ENCODE measurements at regions not wholly inside any gene's neighbourhood (a gene's known extent, or its start where the extent isn't known, plus 50 kb on each side); places are given as distances from the start of the nearest gene placed in this dataset.

- Histone ChIP-seq H3K27me3 (no peaks in the 10 kb centered on the region), H3K4me3 (no peak overlapping the region), H3K4me1 (no peaks in the 10 kb centered on the region), H3K36me3 (no peaks in the 10 kb centered on the region), H3K27ac (no peak overlapping the region), H3K9ac (ENCODE audit: low read depth in 2 of 2, low read length in 2 of 2) (no peak overlapping the region), H3K9me3 (no peaks in the 10 kb centered on the region)
- no peak for DNase-seq
- intact Hi-C loops (cut with DNase I), result no loop called here
- TF ChIP-seq CTCF (IDR thresholded peaks at IDR 0.05), result no peak
Measured at GRCh38 chr5:15034379-15034778, 162.8 kb upstream of the ANKH start.

- intact Hi-C loops (cut with DNase I), result no loop called here
- TF ChIP-seq CTCF (IDR thresholded peaks at IDR 0.05), result no peak
- Histone ChIP-seq H3K27me3 (no peaks in the 10 kb centered on the region), H3K9me3 (no peaks in the 10 kb centered on the region), H3K36me3 (no peaks in the 10 kb centered on the region), H3K27ac (no peak overlapping the region), H3K9ac (ENCODE audit: low read depth in 2 of 2, low read length in 2 of 2) (no peak overlapping the region), H3K4me1 (no peaks in the 10 kb centered on the region), H3K4me3 (no peak overlapping the region)
- no peak for DNase-seq
Measured at GRCh38 chr5:15031180-15031579, 159.6 kb upstream of the ANKH start.

GRCh38 chr5:15027764-15028163, 156.2 kb upstream of the ANKH start:
- no peak for TF ChIP-seq CTCF (IDR thresholded peaks at IDR 0.05)
- intact Hi-C loops (cut with DNase I), result no loop called here
- Histone ChIP-seq H3K4me1 (no peaks in the 10 kb centered on the region), H3K4me3 (no peak overlapping the region), H3K27ac (no peak overlapping the region), H3K27me3 (no peaks in the 10 kb centered on the region), H3K9ac (ENCODE audit: low read depth in 2 of 2, low read length in 2 of 2) (no peak overlapping the region), H3K9me3 (no peaks in the 10 kb centered on the region), H3K36me3 (no peaks in the 10 kb centered on the region)
- no peak for DNase-seq

DNA sequence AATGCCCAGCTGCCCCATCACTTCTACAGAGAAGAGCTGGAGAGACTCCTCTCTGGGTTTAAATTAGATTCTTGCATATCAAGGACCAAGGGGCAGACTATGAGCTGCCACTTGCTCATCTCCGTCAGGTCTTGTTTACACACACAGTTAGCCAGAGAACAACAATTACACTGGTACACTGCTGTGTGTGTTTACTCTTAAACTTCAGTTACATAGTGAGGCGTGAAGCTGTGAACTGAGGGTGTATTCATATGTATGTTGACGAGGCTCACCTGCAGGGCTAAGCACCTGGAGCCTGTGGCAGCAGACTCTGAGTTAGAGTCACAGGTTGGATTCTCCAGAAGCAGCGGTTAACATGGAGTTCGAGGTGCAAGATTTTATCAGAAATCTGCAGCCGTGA, 155.4 kb upstream of the ANKH start:
- Histone ChIP-seq H3K36me3 (no peaks in the 10 kb centered on the region), H3K9me3 (no peaks in the 10 kb centered on the region), H3K27ac (no peak overlapping the region), H3K4me3 (no peak overlapping the region), H3K4me1 (no peaks in the 10 kb centered on the region), H3K27me3 (no peaks in the 10 kb centered on the region), H3K9ac (ENCODE audit: low read depth in 2 of 2, low read length in 2 of 2) (no peak overlapping the region)
- TF ChIP-seq CTCF (IDR thresholded peaks at IDR 0.05), result no peak
- DNase-seq, result no peak
- intact Hi-C loops (cut with DNase I), result no loop called here

DNA sequence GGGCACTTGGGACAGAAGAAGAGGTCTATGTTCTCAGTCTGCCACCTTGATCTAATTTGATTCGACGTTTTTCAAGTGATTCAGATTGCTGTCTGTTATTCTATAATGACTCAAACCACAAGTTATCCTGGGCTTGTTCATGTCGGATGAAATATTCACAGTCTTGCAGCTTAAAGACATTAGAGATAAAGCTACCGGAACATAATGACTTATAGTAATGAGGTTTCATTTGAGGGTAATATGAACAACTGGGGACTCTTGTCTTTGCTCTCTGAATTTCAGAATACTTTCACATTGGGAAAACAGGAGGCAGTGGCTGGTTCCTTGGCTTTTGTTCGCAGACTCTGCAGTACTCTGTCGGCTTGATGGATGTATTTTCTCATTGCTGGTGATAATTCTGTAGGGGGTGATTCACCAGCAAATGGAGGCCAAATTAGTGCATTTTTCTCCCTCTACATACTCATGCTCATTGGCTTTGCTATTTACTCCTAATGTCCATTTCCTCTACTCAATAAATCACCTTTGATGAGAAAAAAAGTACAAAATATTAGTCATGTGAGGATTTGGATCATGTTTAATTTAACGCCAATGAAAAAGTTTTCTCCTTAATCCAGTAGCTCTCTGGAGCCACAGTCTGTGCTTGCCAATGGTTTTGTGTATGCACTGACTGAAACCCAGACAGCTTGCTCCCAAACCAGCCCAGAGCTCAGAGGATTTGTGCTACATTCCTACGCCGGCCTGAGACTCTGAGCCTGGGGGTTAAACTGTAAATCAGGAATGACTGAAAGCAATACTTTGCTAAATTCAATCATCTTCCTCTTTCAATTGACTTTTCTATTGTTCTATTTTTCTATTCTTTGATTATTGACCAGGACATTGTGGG, 154.7 kb upstream of the ANKH start:
- Histone ChIP-seq H3K27me3 (no peaks in the 10 kb centered on the region), H3K27ac (no peak overlapping the region), H3K36me3 (no peaks in the 10 kb centered on the region), H3K9me3 (no peaks in the 10 kb centered on the region), H3K4me3 (no peak overlapping the region), H3K9ac (ENCODE audit: low read depth in 2 of 2, low read length in 2 of 2) (no peak overlapping the region), H3K4me1 (no peaks in the 10 kb centered on the region)
- TF ChIP-seq CTCF (IDR thresholded peaks at IDR 0.05), result no peak
- intact Hi-C loops (cut with DNase I), result no loop called here
- no peak for DNase-seq
